UCSD-AML1 (cell line): ENCODE measurements at regions not wholly inside any gene's neighbourhood (a gene's known extent, or its start where the extent isn't known, plus 50 kb on each side); places are given as distances from the start of the nearest gene placed in this dataset.

Source experiments
- DNase-seq: peaks from one replicate; lab custom pipeline; 2025; ENCODE audit not compliant: unreplicated experiment; lab: John Stamatoyannopoulos, UW

DNA sequence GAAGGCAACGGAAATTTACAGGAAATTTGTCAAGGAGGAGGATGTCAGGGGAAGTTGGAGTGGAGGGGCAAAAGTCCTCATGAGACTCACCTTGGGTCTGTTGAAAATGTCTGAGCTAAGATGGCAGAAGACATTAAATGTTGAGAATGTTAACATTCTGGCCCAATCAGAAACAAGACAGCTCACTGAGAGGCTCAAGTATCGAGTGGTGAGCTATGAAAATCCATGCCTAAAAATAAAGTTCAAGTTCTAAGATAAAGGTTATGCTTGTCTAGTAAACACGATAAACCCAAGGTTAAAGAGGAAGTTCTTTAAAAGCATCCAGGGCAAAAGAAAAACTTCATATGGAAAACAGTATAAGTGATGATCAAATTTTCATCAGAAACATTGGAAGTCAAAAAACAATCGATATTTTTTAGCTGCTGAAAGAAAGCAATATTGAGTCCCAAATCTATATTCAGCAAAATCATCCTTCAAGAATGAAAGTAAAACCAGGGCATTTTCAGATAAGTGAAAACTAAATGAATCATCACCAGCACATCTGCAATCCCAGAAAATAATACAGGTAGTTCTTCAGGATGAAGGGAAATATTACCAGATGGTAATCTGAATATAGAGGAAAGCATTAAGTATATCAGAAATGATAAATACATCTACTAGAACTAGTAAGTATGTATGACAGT lies 462.4 kb downstream of the TLL1 start:
- no peak for DNase-seq

DNA sequence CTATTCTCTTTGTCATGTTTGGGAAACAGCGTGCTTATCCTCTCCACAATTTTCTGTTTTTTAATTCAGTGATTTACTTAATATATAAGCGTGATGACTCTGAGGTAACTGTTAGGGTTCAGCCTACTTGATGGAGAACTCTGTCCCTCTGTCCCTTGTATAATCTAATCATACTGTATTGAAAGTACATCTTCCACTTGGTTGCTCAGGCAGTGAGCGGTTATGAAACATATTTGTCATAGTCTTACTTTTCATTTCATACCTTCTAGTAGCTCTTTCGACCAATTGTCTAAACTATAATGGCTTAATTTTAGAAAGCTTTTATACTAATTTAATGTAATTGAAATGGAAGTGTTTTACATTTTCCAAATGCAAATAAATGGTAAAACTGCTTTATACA lies 469.0 kb downstream of the TLL1 start:
- DNase-seq: no peak

GRCh38 chr4:166363198-166363597 lies 490.2 kb downstream of the TLL1 start:
- DNase-seq: no peak

GRCh38 chr4:166366012-166366411 lies 493.0 kb downstream of the TLL1 start:
- no peak for DNase-seq

DNA sequence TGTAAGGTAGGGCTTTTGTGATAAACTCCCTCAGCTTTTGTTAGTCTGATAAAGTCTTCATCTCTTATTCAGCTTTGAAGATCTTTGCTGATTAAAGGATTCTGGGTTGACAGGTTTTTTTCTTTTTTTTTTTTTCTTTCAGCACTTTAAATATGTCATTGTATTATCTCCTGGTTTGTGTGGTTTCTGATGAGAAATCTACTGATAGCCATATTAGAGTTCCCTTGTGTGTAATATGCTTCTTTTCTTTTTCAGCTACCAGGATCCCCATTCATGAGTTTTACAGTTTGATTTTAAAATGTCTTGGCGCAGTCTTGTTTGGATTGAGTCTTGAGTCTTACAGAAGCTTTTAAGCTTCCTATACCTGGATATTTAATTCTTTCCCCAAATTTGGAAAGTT lies 504.5 kb downstream of the TLL1 start:
- no peak for DNase-seq

- DNase-seq: no peak
Measured at GRCh38 chr4:166386491-166387360, 513.7 kb downstream of the TLL1 start.

GRCh38 chr4:166391501-166391900 lies 518.5 kb downstream of the TLL1 start:
- no peak for DNase-seq

DNA sequence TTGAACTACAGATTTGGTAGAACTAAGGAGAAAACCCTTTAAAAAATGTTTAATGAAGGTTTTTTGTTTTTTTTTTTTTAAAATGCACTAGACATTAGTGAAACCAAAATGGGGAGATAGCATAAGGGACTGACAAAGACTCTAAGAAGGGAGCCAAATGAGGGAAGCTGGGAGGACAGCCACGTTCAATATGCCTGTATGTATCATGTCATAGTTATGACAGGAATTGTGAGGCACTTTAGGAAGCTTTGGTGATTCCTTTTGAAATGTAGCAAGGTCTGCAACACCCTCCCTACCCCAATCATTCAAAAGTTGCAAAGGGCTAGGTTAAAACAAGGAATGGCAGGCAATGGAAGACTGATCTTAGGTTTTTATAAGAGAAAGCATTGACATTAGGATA lies 526.0 kb downstream of the TLL1 start:
- no peak for DNase-seq

- no peak for DNase-seq
Measured at GRCh38 chr4:166400270-166400894, 527.3 kb downstream of the TLL1 start.

GRCh38 chr4:166413356-166413755 lies 540.3 kb downstream of the TLL1 start:
- no peak for DNase-seq

GRCh38 chr4:166414431-166414830 lies 541.4 kb downstream of the TLL1 start:
- DNase-seq: no peak

- DNase-seq: no peak
Measured at GRCh38 chr4:166415749-166416148, 542.7 kb downstream of the TLL1 start.

- no peak for DNase-seq
Measured at GRCh38 chr4:166421556-166422156, 548.6 kb downstream of the TLL1 start.

GRCh38 chr4:166422475-166422874 lies 549.4 kb downstream of the TLL1 start:
- no peak for DNase-seq

- no peak for DNase-seq
Measured at GRCh38 chr4:166426300-166426863, 553.3 kb downstream of the TLL1 start.

DNA sequence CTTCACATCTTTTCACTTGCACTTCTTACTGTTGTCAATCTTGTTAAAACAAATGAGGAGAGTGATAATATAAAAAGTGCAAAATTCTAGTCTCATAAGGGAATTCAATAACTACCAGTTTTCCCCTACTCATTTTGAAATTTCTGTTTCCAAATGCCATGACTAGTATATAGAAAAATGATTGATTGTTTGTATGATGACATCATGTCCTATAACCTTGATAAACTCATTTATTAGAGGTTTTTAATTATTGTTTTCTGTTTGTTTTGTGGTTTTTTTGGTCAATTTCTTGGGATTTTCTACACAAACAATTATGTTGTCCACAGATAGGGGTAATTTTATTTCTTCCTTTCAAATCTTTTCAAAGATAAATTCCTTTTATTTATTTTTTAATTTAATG lies 559.1 kb downstream of the TLL1 start:
- no peak for DNase-seq

DNA sequence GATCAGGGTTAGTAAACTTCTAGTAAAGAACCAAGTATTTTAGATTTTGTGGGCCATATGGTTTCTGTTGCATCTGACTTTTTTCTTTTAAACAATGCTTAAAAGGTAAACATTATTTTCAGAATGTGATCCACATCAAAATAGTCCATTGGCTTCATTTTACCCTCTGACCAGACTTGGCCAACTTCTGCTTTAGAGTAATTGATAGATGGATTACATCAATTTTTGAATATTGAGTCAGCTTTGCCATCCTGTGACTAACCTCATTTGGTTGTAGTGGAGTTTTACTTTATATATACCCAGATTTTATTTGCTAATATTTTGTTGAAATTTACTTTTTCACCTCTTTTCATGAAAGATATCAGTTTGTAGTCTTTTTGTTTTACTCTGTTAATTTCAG lies 559.8 kb downstream of the TLL1 start:
- no peak for DNase-seq

DNA sequence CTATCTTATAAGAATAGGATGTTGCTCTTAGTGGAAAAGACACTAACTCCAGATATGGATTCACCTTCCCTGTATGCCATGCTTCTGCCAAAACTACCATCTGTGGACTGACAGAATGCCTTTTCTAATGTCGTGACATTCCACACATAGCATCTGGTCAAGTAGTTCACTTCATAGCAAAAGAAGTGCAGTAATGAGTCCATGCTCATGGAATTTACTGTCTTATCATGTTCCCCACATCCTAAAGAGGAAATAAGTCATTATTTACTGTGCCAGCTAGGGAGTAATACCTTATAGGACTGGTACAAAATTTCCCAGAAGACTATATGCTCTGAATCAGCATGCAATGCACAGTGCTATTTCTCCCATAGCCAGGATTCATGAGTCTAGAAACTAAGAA lies 562.4 kb downstream of the TLL1 start:
- no peak for DNase-seq

DNA sequence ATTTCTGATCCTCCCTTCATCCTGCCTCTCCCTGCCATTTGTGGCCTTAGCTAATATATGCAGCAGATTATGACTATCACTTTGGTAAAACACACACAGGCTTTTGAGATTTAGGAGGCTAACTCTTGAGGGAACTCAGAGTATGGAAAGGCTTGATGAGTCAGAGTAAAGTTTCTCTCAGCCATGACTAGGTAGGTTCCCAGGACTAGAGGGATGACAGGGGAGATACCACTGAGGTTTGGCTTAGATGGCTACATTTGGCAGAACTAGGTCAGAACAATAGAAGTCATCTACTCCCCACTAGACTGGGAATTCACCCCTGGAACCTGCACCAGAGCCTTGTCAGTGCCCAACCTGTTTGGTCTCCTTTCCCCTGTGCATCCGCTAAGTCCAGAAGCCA lies 585.7 kb downstream of the TLL1 start:
- no peak for DNase-seq

DNA sequence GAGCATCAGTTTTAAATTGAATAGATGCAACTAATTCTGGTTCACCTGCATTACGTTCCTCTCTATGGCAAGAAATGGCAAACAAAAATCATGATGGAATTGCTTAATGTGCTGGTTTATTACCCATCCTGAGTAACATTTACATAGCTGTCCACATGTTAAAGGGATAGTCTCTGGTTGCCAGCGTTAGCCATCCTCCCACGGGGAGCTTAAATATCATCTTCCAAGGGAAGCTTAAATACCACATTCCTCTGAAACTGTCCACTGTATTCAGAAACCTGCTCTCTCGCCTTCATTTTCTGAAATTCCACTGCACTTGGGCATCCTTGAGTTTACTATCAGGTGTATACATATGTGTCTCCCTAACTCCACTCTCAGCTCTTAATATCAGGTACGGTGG lies 586.6 kb downstream of the TLL1 start:
- DNase-seq: no peak

DNA sequence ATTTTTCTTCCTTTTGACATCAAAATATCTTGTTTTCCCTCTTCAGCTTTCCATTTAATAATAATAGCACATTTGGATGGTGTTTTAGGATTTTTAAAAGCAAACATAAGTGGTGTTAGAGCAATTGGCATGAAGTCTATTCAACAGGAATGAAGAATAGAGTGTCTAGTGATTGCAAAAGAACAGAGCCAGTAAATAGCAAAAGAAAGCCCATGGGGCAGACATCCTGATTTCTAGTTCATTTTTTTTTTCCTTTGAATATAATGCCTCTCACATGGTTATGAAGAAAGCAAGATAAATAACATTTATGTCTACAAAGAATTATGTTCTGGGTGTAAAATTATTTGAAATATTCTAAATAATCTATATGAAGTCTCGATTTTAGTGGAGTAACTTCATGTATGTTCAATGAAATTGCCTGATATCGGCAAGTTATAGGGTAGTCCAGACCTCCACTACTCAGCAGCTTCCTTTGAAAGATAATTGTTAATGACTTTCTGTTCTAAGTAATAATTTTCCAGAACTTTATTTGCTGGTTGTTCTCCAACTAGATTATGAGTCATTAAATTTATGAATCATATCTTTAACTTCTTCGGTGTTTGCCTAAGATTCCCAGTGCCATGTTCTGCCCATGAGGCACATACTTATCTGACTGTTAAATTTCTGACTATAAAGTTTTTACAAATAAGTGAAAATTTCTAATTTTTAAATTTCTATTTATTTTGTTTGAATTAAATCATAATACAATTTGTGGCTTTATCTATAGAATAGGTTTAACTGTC lies 587.9 kb downstream of the TLL1 start:
- DNase-seq: no peak
